GM18951 (cell line): ENCODE measurements at regions not wholly inside any gene's neighbourhood (a gene's known extent, or its start where the extent isn't known, plus 50 kb on each side); places are given as distances from the start of the nearest gene placed in this dataset.
"Not testable (repeated sequence)": the region's sequence is repeated elsewhere in the genome, so short reads cannot be mapped to it uniquely, and the experiment has no call there.

ENCODE experiments used
- POLR2A ChIP-seq: IDR thresholded peaks from 4 replicates; pipeline ENCODE4 v1.6.1; 2011; ENCODE audit warnings: mild to moderate bottlenecking; ENCODE audit not compliant: insufficient read length, insufficient read depth; ENCODE audit errors: extremely low read depth
- in situ Hi-C: fragments of 300-500 bp; cut with MboI; formaldehyde crosslinking; loops from one replicate; pipeline ENCODE4 v1.12.0; 2022; ENCODE audit warnings: low sequenced_read_pairs, mixed read lengths, inconsistent platforms; ENCODE audit not compliant: unreplicated experiment

DNA sequence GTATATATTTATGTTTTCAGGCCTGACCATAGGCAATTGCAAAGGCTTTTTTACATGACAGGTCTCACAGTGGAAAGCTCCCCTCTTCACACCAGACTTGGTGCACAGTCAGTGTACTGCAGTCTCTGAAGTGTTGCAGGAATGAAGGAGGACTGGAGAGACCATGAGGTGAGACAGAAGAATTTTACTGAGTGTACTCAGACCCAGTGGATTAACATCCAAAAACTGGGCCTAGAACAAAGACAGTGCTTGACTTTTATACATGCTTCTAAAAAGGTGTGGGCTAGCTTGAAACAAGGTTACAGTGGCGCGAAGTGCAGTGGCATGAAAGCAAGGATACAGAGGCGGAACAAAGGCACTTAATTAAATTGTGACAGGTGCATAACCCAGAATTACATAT lies 822.9 kb downstream of the RAPGEF2 start:
- TF ChIP-seq POLR2A, result no peak
- in situ Hi-C loops, result no loop called here

DNA sequence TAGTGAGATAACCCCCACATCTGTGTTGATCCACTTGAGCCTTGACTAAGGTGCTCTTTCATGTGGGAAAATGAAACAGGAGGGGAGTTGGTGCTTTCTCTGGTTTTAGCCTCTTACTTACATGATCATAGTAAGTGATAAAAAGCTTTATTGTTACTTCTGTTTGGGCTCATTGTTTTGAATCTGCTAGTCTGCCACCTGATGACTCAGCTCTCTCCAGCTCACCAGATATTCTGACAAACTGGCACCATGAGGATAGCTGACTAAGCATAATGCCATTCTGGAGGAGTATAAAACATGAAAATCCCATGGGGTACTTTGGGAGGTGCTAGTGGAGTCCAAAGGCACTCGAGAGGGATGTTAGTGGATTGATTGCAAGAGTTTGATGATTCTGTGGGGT lies 824.0 kb downstream of the RAPGEF2 start:
- TF ChIP-seq POLR2A, result no peak
- in situ Hi-C loops, result no loop called here

DNA sequence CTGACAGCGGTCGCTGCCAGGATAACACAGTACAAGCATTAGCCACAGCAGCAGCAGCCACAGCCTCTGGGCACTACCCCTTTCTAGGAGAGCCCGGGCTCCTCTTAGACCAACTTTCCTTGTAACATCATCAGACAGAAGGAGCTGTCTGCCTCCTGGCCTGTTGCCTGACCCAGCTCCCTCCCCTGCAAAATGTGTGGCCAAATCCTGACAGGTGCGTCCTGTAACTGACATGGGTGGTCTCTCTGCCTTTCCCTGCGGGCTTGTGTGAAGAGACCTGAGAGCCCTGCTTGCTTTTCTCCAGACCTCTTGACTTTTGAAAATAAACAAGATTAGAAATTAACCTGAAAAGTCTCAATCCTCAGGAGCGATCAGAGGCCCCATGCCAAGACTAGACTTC lies 824.9 kb downstream of the RAPGEF2 start:
- no peak for TF ChIP-seq POLR2A
- in situ Hi-C loops, result no loop called here

DNA sequence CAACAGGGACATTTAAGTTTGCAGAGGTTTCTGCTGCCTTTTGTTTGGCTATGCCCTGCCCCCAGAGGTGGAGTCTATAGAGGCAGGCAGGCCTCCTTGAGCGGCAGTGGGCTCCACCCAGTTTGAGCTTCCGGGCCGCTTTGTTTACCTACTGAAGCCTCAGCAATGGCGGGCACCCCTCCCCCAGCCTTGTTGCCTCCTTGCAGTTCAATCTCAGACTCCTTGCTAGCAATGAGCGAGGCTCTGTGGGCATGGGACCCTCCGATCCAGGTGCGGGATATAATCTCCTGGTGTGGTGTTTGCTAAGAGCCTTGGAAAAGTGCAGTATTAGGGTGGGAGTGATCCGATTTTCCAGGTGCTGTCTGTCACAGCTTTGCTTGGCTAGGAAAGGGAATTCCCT lies 831.7 kb downstream of the RAPGEF2 start:
- in situ Hi-C loops, result not testable (repeated sequence)

DNA sequence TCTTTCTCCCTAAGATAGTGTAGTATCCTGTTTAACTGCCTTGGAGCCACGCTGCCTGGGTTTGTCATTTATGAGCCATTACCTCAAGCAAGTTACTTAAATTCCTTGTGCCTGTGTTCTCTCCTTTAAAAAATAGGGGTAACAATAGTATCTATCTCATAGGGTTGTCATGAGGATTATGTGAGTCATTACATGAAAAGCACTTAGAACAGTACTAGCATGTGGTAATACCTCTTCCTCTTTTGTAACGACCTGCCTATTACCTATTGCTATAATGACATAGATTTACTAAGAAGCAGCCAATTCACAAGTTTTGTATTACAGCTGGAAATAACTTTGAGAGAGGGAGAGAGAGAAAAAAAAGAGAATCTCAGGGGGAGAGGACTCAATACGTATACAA lies 834.7 kb downstream of the RAPGEF2 start:
- TF ChIP-seq POLR2A, result no peak
- in situ Hi-C loops, result no loop called here

DNA sequence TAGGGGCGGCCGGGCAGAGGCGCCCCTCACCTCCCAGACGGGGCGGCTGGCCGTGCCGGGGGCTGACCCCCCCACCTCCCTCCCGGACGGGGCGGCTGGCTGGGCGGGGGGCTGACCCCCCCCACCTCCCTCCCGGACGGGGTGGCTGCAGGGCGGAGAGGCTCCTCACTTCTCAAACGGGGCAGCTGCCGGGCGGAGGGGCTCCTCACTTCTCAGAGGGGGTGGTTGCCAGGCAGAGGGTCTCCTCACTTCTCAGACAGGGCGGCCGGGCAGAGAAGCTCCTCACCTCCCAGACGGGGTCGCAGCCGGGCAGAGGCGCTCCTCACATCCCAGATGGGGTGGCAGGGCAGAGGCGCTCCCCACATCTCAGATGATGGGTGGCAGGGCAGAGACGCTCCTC lies 836.8 kb downstream of the RAPGEF2 start:
- in situ Hi-C loops, result not testable (repeated sequence)

DNA sequence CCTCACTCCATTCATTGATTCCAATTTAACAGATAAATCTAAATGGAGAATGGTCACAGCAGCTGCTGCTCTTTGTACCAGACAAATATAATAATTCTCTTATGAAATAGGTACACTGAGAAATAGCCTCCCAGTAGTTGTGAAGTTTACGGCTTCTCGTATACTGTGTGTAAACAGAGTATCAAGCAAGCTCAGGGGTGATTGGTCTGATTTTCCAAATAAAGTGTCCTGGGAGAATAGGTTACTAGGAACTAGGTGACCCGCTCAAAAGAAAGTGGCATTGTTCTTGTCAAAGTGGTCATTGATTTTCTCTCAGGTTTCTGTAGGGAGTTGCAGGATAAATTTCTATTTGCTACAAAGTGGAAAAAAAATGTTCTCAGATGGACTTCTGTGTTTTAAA lies 838.2 kb downstream of the RAPGEF2 start:
- in situ Hi-C loops, result no loop called here

DNA sequence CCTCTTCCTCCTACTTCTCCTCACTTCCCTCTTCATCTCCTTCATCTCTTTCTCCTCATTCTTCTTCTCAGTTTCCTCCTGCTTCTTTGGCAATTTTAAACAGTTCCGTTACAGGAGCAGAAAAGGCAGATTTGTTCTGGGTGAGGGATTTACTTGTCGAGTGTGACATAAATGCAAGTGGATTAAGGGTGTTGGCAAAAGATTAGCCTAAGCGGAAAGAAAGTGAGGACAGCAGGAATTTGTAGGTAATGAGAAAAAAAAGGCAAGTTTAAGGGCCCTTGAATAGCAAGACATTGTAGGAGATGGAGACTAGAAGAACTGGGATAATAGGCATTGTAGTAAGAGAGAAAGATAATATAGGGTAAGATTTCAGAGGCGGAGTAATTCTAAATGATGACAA lies 841.6 kb downstream of the RAPGEF2 start:
- no peak for TF ChIP-seq POLR2A
- in situ Hi-C loops, result no loop called here

More for the DNA sequence above, 838.2 kb downstream of the RAPGEF2 start:
- TF ChIP-seq POLR2A, result no peak

DNA sequence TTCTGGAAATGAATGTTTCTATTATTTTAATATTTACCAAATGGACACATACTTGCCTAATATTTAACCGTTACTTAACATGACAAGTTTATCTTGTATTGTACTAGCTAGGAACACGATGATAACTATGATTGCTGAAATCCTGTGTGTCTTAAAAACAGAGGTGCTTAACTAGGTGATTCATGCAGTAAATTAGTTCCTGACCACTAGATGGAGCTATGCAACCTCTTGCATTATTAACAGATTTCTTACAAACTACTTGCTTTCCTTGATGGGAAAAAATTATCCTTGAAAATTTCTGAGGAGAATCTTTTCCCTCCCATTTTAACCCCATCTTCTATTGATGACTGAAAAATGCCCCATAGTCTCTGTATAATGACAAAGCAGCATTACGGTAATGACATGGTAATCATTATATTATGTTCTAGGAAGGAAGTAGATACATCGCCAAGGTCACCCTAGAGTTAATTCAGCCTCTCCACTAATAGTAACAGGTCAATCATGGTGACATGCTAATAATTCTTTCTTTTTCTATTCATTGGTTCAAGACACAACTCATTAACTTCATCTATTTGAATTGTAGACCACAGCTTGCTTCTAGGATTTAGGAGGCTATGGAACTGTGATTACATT lies 844.2 kb downstream of the RAPGEF2 start:
- no peak for TF ChIP-seq POLR2A
- in situ Hi-C loops, result no loop called here

DNA sequence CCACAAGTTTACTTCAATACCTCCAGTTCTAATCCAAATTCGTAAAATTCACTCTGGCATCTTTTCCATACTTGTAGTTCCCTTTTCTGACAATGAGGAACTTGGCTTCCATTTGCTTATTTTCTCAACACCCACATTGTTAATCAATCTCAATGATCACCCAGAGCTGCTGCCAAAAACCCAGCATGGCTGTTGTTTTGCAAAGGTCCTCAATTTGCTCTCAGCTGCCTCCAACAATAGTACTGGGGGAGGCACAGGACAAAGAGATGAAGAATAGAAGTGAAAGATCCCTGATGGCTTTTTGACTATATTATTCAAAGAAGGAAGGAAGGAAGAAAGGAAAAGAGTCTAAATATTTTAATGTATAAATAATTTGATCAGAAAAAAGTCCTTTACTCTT lies 847.8 kb downstream of the RAPGEF2 start:
- no peak for TF ChIP-seq POLR2A
- in situ Hi-C loops, result no loop called here

DNA sequence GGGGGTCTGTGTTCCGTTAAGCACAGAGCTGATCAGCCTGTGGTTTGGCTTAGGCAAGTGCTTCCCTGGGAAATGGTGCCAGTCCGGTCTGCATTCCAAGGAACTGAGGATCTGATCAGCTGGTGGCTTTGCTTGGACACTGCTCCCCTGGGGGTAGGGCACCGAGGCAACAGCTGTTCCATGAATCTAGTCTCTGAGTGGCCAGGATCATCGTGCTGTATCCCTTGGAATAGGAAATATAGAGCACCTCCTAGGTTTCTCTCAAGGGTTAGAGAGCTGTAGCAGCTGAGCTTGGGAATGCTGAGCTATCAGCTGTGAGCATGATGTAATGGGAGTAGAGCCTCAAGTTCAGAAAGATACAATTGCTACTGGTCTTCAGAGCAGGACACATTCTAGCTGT lies 863.9 kb downstream of the RAPGEF2 start:
- in situ Hi-C loops, result no loop called here
- TF ChIP-seq POLR2A, result no peak

DNA sequence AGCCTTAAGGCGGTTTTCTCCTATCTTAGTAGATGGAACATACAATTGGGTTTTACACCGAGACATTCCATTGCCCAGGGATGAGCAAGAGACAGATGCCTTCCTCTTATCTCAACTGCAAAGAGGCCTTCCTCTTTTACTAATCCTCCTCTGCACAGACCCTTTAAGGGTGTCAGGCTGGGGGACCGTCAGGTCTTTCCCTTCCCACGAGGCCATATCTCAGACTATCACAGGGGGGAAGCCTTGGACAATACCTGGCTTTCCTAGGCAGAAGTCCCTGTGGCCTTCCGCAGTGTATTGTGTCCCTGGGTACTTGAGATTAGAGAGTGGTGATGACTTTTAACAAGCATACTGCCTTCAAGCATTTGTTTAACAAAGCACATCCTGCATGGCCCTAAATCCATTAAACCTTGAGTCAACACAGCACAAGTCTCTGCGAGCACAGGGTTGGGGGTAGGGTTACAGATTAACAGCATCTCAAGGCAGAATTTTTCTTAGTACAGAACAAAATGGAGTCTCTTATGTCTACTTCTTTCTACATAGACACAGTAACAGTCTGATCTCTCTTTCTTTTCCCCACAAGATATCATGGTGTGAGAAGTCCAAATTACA lies 874.1 kb downstream of the RAPGEF2 start:
- in situ Hi-C loops, result not testable (repeated sequence)

DNA sequence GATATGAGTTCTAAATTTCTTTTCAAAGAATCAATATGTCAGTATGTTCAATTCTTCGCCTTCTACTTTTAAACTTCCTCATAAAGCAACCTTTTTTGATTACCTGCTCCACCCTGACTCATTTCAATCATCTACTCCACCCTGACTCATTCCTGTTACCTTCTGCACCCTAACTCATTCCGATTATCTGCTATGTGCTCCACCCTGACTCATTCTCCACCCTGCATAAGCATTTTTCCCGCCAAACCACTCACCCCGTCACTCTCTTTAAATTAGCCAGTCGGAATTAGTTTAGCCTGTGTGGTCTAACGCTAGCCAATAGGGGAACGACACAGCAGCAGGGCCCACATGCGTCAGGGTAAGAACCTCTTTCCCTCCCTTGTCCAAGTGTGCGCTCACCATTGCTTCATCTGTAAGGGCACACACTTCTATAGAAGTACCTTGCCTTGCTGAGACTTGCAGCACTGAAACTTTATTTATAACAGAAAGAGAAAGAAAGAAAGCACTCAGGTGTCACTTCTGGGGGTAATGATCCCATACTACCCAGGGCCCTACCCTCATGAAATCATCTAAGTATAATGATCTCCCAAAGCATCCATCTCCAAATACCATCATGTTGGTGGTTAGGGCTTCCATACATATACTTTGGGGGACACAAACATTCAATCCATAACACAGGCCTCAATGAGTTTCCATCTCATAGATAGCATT lies 875.2 kb downstream of the RAPGEF2 start:
- in situ Hi-C loops, result no loop called here
- TF ChIP-seq POLR2A, result no peak

DNA sequence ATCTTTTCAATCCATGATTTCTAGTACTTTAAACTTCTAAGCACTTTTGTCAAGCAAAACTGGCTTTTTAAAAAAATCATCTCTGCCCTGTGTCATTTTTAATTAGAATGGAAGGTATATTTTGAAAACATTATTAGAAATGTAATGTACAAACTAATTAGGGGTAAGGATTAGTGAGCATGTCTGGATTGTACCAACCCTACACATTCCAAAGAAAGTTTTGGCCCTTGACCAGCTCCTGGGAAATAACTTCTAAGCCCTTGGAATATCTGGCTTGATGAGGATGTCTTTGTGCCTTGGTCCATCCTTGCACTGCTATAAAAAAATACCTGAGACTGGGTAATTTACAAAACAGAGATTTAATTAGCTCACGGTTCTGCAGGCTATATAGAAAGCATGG lies 876.5 kb downstream of the RAPGEF2 start:
- TF ChIP-seq POLR2A, result no peak
- in situ Hi-C loops, result no loop called here
